CD4-positive, alpha-beta T cell treated with Interleukin-4 for 4 hours (primary cell): ENCODE measurements at regions not wholly inside any gene's neighbourhood (a gene's known extent, or its start where the extent isn't known, plus 50 kb on each side); places are given as distances from the start of the nearest gene placed in this dataset.
A peak's percentile ranks its signal among the peaks of the same experiment; 100 is the strongest.

Experiments
- DNase-seq: peaks from one replicate; pipeline ENCODE4 v3.0.0-alpha.2; 2020

GRCh38 chr2:16615687-16616615 lies 49.7 kb downstream of the CYRIA start:
- no peak for DNase-seq

DNA sequence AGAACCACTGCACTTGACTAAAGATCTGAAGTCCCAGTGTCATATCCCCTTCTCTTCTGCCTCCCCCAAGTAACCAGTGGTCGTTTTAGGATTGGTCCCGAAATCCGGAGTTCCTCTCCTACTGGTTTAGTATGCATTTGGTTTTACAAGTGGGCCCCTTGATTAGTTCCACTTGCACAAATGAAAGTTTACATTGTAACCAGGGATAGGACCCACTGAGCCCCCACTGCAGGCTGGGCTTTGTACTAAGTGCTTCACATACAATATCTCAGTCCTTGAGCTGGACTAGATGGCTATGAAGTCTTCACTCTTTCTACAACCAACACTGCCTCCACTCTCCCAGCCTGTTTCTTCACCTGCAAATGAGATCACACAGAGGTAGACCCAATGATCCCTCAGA lies 50.4 kb downstream of the CYRIA start:
- DNase-seq: no peak

- DNase-seq: no peak
Observed at GRCh38 chr2:16614314-16614860, 51.2 kb downstream of the CYRIA start.

DNA sequence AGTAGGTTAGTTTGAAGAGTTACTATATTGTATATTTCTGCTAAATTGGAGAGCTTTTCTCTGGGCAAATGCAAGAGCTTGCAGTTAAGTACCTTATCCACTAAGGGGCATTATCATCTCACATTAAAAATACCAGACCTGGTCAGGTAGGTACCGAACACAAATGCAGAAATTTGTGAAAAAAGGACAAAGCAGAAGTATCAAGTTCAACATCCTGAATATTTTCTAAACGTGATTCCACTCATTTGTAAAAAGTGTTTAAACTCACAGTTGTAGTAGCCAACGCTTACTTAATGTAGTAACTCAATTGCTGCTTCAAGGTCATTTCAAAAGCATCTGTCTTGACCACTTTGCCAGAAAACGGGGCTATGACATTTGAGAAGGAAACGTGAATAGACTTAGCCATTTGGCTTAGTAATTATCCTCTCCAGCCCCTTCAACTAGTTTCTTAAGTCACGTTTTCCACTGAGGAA lies 52.1 kb downstream of the CYRIA start:
- no peak for DNase-seq

DNA sequence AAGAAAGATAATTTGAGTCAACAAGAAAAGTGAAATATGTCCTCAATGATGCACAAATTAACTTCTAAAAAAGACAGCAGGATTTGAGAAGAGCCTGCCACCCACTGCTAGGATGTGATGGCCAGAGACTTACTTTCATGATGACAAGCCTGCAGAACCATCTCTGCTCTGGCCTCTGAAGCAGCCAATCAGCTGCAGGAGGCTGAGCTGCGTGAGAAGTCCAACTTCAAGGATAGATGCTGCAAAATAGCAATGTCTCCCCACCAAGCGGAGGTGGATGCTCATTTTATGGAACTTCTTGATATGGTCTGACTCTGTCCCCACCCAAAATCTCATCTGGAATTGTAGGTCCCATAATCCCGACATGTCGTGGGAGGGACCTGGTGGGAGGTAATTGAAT lies 53.1 kb downstream of the CYRIA start:
- no peak for DNase-seq

GRCh38 chr2:16609786-16610185 lies 55.8 kb downstream of the CYRIA start:
- DNase-seq: no peak

- DNase-seq: peak; percentile 79
Observed at GRCh38 chr2:16608661-16609643, 56.7 kb downstream of the CYRIA start.

GRCh38 chr2:16607301-16607700 lies 58.3 kb downstream of the CYRIA start:
- no peak for DNase-seq

DNA sequence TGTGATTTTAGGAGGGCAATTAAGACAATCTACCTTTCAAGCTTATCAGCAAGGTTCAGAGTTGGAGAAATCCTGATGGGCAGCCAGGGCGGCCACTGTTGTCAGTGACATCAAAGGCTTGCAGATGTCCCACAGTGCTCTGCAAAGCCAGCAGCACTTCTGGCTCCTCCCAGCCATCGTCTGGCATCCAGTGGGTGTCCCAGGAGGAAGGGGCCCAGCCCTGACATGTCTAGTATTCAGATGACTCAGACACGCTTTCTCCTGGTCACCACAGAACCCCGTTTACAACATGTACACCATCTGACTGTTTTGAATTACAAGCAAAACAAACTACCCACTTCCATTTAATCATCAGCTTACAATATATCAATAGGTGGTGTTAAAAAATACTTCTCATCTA lies 61.4 kb downstream of the CYRIA start:
- no peak for DNase-seq

DNA sequence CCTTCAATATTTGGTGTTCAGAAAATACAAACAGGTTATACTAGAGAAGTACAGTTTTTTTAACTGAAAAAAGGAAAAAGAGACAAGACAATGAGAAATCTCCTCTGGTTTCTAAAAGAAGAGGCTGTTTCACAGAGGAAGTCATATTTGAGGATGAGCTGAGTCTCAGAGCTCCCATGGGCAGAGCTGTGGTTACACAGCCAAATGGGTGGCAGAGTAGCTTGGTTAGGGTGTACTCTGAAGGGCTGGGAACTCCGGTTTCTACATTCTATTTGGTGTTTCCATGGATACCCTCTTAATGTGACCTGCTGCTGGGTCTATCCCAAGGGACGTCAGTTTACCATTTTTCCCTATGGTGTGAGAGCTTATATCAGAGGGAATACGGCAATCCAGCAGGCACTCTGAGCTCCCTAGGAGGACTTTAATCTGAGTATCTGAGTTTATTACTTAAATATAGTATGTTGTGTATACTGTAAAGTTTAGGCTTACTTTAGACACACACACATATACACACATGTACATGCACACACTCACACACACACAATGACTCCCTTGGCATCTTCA lies 74.2 kb downstream of the CYRIA start:
- no peak for DNase-seq

- DNase-seq: no peak
Observed at GRCh38 chr2:16589465-16589864, 76.2 kb downstream of the CYRIA start.

DNA sequence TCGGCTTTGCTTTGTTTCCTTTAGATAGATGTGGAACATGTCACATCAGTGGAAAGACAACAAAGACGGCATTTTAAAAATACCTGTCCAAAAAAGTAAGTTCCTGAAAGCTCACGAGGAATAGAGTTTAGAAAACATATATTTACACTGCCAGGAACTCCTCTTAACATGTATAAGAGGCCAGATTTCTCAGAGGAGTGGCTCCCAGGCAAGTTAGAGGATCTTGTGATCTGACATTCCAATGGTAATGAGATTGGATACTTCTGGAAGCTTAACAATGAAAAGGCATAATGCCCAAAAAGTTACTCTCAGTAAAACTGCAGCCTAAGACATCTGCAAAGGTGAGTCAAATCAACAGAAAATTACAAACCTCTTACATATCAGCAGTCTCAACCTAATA lies 77.1 kb downstream of the CYRIA start:
- no peak for DNase-seq

DNA sequence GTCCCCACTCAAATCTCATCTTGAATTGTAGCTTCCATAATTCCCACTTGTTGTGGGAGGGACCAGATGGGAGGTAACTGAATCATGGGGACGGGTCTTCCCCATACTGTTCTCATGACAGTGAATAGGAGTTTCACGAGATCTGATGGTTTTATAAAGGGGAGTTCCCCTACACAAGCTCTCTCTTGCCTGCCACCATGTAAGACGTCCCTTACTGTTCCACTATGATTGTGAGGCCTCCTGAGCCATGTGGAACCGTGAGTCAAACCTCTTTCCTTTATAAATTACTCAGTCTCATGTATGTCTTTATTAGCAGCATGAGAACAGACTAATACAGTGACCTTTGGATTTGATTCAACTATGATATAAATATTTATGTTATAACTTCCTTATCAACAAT lies 78.0 kb downstream of the CYRIA start:
- no peak for DNase-seq

- no peak for DNase-seq
Observed at GRCh38 chr2:16584824-16585540, 80.7 kb downstream of the CYRIA start.

DNA sequence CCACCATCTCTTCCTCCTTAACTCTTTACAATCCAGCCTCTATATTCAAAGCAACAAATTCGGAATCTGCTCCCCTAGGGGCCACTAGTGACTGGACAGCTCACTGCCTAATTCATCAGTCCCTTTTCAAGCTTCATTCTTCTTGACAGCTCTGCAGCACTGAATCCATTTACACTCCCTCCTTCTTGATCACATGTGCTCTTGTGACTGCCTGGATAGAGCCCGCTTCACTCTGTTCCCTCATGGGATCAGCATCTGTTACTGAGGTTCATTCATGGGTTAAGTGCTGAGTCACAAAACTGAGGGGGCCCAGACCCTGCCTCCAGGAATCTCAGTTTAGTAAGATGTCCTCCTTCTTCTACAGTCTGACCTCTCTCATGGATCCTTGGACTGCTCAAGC lies 81.5 kb downstream of the CYRIA start:
- DNase-seq: no peak

- DNase-seq: no peak
Observed at GRCh38 chr2:16581241-16581640, 84.4 kb downstream of the CYRIA start.

GRCh38 chr2:16578081-16578480 lies 87.6 kb downstream of the CYRIA start:
- DNase-seq: no peak

GRCh38 chr2:16570516-16570915 lies 95.1 kb downstream of the CYRIA start:
- no peak for DNase-seq

- no peak for DNase-seq
Observed at GRCh38 chr2:16568998-16569784, 96.4 kb downstream of the CYRIA start.

- DNase-seq: no peak
Observed at GRCh38 chr2:16566701-16567100, 98.9 kb downstream of the CYRIA start.

GRCh38 chr2:16565481-16565880 lies 100.2 kb downstream of the CYRIA start:
- DNase-seq: no peak
